ENCODE measurements at regions not wholly inside any gene's neighbourhood (a gene's known extent, or its start where the extent isn't known, plus 50 kb on each side); places are given as distances from the start of the nearest gene placed in this dataset.
"Not testable (repeated sequence)": the region's sequence is repeated elsewhere in the genome, so short reads cannot be mapped to it uniquely, and the experiment has no call there.

- DNase-seq (ENCODE audit: low read depth in 2 of 3, low spot score in 2 of 3): no peak
These were observed 298.6 kb downstream of the SUCLG1 start for GRCh38 chr2:84160453-84160852.

- no peak for DNase-seq (ENCODE audit: low read depth in 2 of 3, low spot score in 2 of 3)
These were observed 300.5 kb downstream of the SUCLG1 start for GRCh38 chr2:84158605-84159004.

GRCh38 chr2:84152462-84152861 lies 306.6 kb downstream of the SUCLG1 start:
- DNase-seq (ENCODE audit: low read depth in 2 of 3, low spot score in 2 of 3): no peak

GRCh38 chr2:84144345-84144744 lies 314.7 kb downstream of the SUCLG1 start:
- no peak for DNase-seq (ENCODE audit: low read depth in 2 of 3, low spot score in 2 of 3)

GRCh38 chr2:84137034-84137433 lies 322.0 kb downstream of the SUCLG1 start:
- no peak for DNase-seq (ENCODE audit: low read depth in 2 of 3, low spot score in 2 of 3)

GRCh38 chr2:84132370-84132769 lies 326.7 kb downstream of the SUCLG1 start:
- DNase-seq (ENCODE audit: low read depth in 2 of 3, low spot score in 2 of 3): no peak

- no peak for DNase-seq (ENCODE audit: low read depth in 2 of 3, low spot score in 2 of 3)
These were observed 327.7 kb downstream of the SUCLG1 start for GRCh38 chr2:84131278-84131830.

GRCh38 chr2:84129018-84129417 lies 330.1 kb downstream of the SUCLG1 start:
- no peak for DNase-seq (ENCODE audit: low read depth in 2 of 3, low spot score in 2 of 3)

GRCh38 chr2:84127812-84128211 lies 331.3 kb downstream of the SUCLG1 start:
- not testable (repeated sequence) for DNase-seq (ENCODE audit: low read depth in 2 of 3, low spot score in 2 of 3)

- no peak for DNase-seq (ENCODE audit: low read depth in 2 of 3, low spot score in 2 of 3)
These were observed 332.6 kb downstream of the SUCLG1 start for GRCh38 chr2:84126530-84126929.

GRCh38 chr2:84126084-84126483 lies 333.0 kb downstream of the SUCLG1 start:
- no peak for DNase-seq (ENCODE audit: low read depth in 2 of 3, low spot score in 2 of 3)

GRCh38 chr2:84116143-84116542 lies 342.9 kb downstream of the SUCLG1 start:
- DNase-seq (ENCODE audit: low read depth in 2 of 3, low spot score in 2 of 3): no peak

GRCh38 chr2:84115173-84115857 lies 343.8 kb downstream of the SUCLG1 start:
- DNase-seq (ENCODE audit: low read depth in 2 of 3, low spot score in 2 of 3): no peak

GRCh38 chr2:84103816-84104527 lies 355.1 kb downstream of the SUCLG1 start:
- not testable (repeated sequence) for DNase-seq (ENCODE audit: low read depth in 2 of 3, low spot score in 2 of 3)

GRCh38 chr2:84102274-84102673 lies 356.8 kb downstream of the SUCLG1 start:
- DNase-seq (ENCODE audit: low read depth in 2 of 3, low spot score in 2 of 3): no peak

GRCh38 chr2:84088656-84089055 lies 370.4 kb downstream of the SUCLG1 start:
- no peak for DNase-seq (ENCODE audit: low read depth in 2 of 3, low spot score in 2 of 3)

GRCh38 chr2:84085562-84085961 lies 373.5 kb downstream of the SUCLG1 start:
- DNase-seq (ENCODE audit: low read depth in 2 of 3, low spot score in 2 of 3): no peak

- no peak for DNase-seq (ENCODE audit: low read depth in 2 of 3, low spot score in 2 of 3)
These were observed 374.2 kb downstream of the SUCLG1 start for GRCh38 chr2:84084856-84085255.

GRCh38 chr2:84083984-84084383 lies 375.1 kb downstream of the SUCLG1 start:
- DNase-seq (ENCODE audit: low read depth in 2 of 3, low spot score in 2 of 3): no peak

- no peak for DNase-seq (ENCODE audit: low read depth in 2 of 3, low spot score in 2 of 3)
These were observed 380.6 kb downstream of the SUCLG1 start for GRCh38 chr2:84078471-84078870.

- DNase-seq (ENCODE audit: low read depth in 2 of 3, low spot score in 2 of 3): peak in 2 of 3 donors; percentile 23 to 54
These were observed 381.6 kb downstream of the SUCLG1 start for GRCh38 chr2:84077496-84077895.

GRCh38 chr2:84071050-84071449 lies 388.0 kb downstream of the SUCLG1 start:
- no peak for DNase-seq (ENCODE audit: low read depth in 2 of 3, low spot score in 2 of 3)
